ENCODE measurements at regions not wholly inside any gene's neighbourhood (a gene's known extent, or its start where the extent isn't known, plus 50 kb on each side); places are given as distances from the start of the nearest gene placed in this dataset.

DNA sequence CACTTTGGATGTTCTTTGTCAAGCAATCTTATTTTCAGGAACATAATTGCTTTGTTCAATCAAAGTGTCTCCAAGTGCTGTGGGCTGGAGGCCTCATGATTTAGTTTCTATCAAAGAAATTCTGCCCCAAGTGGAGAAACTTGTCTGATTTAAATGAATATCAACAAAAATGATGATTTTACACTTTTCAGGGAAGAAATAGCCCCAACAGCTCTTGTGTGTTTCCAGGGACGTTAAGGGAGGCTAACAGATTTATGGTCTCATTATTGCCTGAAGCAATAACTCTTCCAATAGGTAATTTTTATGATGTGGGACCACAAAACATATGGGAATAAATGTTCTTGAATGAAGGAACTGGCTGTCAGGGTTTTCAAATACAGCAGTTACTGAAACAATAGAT lies 699.1 kb downstream of the FAM181B start:
- TF ChIP-seq CTCF (IDR thresholded peaks at IDR 0.05) (no peak), POLR2A (IDR thresholded peaks at IDR 0.05) (no peak)

All from heart left ventricle (tissue), 13 donors.